HG03045 (cell line): ENCODE measurements at regions not wholly inside any gene's neighbourhood (a gene's known extent, or its start where the extent isn't known, plus 50 kb on each side); places are given as distances from the start of the nearest gene placed in this dataset.

ENCODE experiments used
- ATAC-seq: cut with Tn5 transposase; IDR thresholded peaks from one replicate; pipeline ENCODE4 v1.9.1; 2021; ENCODE audit warnings: mild to moderate bottlenecking, moderate library complexity; ENCODE audit not compliant: unreplicated experiment

GRCh38 chr5:105806596-105806995 lies 1864.1 kb downstream of the EFNA5 start:
- no peak for ATAC-seq

GRCh38 chr5:105803431-105803830 lies 1867.3 kb downstream of the EFNA5 start:
- ATAC-seq = no peak

- no peak for ATAC-seq
Observed at GRCh38 chr5:105794578-105794977, 1876.2 kb downstream of the EFNA5 start.

DNA sequence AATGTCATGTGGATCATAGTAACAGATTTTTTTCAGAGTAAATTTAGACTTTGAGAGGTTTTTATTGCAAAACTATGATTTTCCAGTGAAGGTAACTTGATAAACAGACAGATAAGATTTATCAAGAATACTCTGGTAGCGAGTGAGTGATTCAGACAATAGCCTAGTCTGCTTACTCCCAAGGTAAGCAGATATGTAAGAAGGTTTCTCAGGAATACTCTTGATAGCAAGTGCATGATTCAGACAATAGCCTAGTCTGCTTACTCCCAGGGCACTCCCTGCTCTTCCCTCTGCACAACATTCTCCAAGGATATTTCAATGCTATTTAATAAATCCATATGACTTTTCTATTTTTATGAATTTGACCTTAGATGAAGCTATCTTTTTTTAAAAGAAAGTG lies 1881.5 kb downstream of the EFNA5 start:
- no peak for ATAC-seq

DNA sequence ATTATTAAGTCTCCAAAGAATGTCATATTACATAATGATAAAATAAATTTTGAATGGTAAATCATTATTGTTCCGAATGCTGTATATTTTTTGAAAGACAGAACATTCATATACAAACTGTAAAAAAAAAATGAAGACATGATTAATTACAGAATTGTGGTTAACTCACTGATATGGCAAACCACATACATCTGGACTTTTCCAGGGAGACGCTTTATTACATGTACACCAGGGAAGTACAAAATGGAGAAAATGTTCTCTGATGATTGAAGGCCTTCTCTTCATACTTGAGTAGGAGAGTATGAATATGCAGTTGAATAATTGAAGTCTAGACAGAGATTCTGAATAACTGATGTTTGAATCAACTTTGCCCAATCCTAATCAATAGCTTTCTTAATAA lies 1886.9 kb downstream of the EFNA5 start:
- no peak for ATAC-seq

DNA sequence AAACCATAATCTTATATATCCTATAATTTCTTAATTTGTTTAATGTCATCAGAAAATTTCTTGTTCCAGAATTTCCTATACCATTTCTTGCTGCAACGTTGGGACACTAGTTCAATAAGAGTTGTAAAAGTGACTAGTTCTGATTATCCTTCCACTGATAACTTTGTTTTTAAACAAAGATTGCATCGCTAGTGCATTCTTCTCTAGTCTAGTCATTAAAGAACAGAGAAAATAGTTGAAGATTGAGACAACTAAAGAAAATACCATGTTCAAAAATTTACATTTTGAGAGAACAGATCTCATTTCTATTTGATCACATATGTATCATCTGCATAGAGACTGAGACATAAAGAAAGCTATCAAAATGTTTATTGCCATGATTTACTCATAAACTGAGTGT lies 1888.2 kb downstream of the EFNA5 start:
- no peak for ATAC-seq

DNA sequence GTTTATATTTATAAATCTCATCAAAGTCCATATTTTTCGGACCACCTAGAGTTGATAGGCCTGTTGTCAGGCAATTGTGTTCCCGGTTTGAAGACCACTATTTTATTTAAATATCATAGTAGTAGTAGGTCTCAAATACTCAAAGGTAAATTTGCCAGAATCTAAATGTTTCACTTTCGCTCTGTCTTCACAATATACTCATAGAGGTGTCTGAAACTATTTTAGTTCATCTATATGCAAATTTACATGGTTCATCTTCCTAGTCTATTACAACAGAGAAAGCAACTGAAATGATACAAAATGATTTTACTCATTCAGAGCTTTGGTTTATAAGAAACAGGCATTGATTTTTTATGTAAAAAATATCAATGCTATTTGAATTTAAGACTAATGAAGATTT lies 1897.5 kb downstream of the EFNA5 start:
- no peak for ATAC-seq

GRCh38 chr5:105767267-105767666 lies 1903.5 kb downstream of the EFNA5 start:
- ATAC-seq = no peak

DNA sequence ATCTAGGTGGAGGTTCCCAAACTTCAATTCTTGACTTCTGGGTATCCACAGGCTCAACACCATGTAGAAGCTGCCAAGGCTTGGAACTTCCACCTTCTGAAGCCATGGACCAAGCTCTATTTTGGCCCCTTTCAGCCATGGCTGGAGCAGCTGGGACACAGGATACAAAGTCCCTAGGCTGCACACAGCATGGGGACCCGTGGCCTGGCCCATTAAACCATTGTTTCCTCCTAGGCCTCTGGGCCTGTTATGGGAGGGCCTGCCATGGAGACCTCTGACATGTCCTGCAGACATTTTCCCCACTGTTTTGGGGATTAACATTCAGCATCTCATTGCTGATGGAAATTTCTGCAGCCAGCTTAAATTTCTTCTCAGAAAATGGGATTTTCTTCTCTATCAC lies 1908.0 kb downstream of the EFNA5 start:
- no peak for ATAC-seq

- no peak for ATAC-seq
Observed at GRCh38 chr5:105754056-105754455, 1916.7 kb downstream of the EFNA5 start.

DNA sequence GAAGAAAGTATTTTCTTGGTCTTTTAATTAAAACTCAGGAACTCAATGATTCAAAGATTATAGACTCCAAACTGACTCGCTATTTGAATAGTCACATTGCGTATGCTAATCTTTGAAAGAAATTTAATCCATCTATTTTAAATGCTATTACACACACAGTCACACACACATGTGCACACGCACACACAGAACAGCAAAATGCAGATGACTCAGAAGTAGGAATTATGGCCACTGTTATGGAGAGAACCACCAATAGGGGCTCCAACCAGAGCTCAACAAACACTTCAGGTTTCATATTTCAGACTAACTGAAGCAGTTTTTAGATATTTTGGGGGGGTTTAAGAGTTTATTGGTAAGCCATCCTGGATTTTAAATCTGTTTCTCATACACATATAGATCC lies 1917.9 kb downstream of the EFNA5 start:
- ATAC-seq = no peak

DNA sequence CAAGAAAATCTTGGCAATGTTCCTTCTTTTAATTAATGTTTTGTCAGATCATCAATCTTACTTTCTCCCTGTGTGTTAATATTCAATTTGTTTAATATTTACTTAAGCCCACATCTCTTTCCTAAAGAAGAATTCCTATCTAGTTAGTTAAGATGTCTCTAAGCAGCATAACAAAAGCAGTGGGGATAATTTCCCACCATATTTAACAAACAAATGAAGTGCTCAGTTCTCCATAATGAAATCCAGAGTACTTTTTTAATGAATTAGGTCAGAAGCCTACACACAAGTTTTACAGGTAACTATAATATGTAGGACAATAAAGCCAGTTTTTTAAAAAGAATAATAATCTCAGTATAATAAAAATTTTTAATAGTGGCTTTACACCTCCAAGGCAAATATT lies 1918.8 kb downstream of the EFNA5 start:
- no peak for ATAC-seq

GRCh38 chr5:105745111-105745510 lies 1925.6 kb downstream of the EFNA5 start:
- ATAC-seq = no peak

- ATAC-seq = no peak
Observed at GRCh38 chr5:105740242-105740641, 1930.5 kb downstream of the EFNA5 start.

- no peak for ATAC-seq
Observed at GRCh38 chr5:105739732-105740131, 1931.0 kb downstream of the EFNA5 start.

DNA sequence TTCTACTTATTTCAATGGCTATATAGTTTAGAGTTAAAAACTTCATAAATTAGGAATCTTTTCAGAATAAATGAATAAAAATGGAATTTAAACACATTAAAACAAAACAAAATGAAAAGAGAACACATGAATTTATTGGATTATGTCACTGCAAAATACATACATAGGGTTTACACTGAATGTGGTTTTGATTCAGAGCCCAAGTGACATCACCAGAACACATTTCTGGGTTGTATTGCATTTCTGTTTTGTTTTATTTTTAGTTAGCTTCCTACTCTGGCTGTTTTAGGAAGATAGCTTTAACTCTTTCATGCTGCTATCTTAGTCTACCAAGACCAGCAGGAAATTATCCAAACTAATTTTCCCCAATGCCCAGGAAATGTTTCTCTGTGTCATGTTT lies 1935.0 kb downstream of the EFNA5 start:
- ATAC-seq = no peak

DNA sequence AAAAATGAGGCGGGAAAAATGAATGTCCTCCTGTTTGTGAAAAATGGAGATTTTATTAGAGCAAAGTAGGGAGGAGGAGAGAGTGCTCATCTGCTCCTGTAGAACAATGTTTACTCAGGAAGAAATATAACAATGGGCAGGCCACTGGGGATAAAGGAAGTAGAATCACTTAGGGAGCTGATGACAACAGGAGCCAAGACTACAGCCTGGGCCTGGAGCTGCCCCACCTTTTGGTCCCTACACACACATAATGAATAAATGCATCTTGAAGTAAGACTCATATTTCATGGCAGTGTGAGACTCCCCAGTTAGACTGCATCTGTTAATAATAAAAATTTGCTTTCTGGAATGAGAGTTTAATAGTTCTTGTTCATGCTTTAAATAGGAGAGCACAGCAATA lies 1939.8 kb downstream of the EFNA5 start:
- ATAC-seq = no peak

GRCh38 chr5:105726093-105726492 lies 1944.6 kb downstream of the EFNA5 start:
- no peak for ATAC-seq

DNA sequence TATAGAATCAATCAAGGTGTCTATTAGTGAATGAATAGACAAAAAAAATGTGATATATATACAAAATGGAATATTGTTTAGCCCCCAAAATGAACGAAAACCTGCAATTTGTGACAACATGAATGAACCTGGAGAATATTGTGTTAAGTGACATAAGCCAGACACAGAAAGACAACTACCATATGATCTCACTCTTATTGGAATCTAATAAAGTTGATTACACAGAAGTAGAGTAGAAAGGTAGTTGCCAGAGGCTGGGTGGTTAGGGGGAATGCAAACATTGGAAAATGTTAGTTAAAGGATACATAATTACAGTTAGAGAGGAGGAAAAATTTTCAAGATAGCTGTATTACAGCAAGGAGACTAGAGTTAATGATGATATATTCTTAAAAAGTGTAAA lies 1962.3 kb downstream of the EFNA5 start:
- no peak for ATAC-seq

- no peak for ATAC-seq
Observed at GRCh38 chr5:105702323-105702722, 1968.4 kb downstream of the EFNA5 start.

GRCh38 chr5:105696440-105696839 lies 1974.3 kb downstream of the EFNA5 start:
- ATAC-seq = no peak

DNA sequence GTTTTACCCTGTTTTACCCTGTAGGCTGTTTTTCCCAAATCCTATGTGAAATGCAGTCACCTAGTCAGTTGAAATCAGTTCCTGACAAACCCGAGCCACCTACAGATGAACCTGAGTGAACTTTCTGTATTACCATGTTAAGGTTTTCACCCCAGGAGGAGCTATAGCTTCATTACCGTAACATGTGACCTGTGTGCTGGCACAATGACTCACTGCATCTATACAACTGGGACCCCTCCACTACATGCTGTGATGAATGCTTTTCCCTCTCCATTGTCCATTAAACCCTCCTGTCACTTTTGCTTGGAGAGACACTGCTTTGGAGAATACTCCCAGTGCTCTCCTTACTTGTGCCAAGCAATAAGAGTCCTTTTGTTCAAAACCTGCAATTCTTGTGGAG lies 1974.8 kb downstream of the EFNA5 start:
- ATAC-seq = no peak

- ATAC-seq = no peak
Observed at GRCh38 chr5:105689596-105689995, 1981.1 kb downstream of the EFNA5 start.

- no peak for ATAC-seq
Observed at GRCh38 chr5:105688227-105688792, 1982.4 kb downstream of the EFNA5 start.
